Activated CD8-positive, alpha-beta T cell treated with anti-CD3 and anti-CD28 coated beads, Interleukin-2, amount 10 ng/mL, durations not matched to agents 7 days and 5 days (primary cell): ENCODE measurements at regions not wholly inside any gene's neighbourhood (a gene's known extent, or its start where the extent isn't known, plus 50 kb on each side); places are given as distances from the start of the nearest gene placed in this dataset.

Source experiments
- ATAC-seq: fragments of 150-1000 bp; cut with Tn5 transposase; one replicate; pipeline ENCODE4 v1.10.0; 2021; ENCODE audit warnings: moderate library complexity
- CTCF ChIA-PET: fragments of 350-600 bp; sonication (Branson Sonifier 250); formaldehyde crosslinking; loops from one replicate; lab custom pipeline; 2021; ENCODE audit warnings: antibody characterized with exemption; lab: Charles Lee
- POLR2A ChIA-PET: fragments of 350-600 bp; sonication (Branson Sonifier 250); formaldehyde crosslinking; loops from one replicate; lab custom pipeline; 2021; ENCODE audit warnings: antibody characterized with exemption; lab: Charles Lee
- DNase-seq: peaks from one replicate; pipeline ENCODE4 v3.0.0-alpha.2; 2020
- H3K27ac Mint-ChIP-seq: one replicate; pipeline ENCODE4 v1.8.0; 2021; ENCODE audit warnings: mild to moderate bottlenecking, mixed read lengths
- H3K27me3 Mint-ChIP-seq: one replicate; pipeline ENCODE4 v1.8.0; 2021; ENCODE audit warnings: low read depth, mixed read lengths
- H3K36me3 Mint-ChIP-seq: one replicate; pipeline ENCODE4 v1.8.0; 2021; ENCODE audit warnings: low read depth, mixed read lengths
- H3K4me1 Mint-ChIP-seq: one replicate; pipeline ENCODE4 v1.8.0; 2021; ENCODE audit warnings: low read depth, mixed read lengths
- H3K4me3 Mint-ChIP-seq: one replicate; pipeline ENCODE4 v1.8.0; 2021; ENCODE audit warnings: mild to moderate bottlenecking, mixed read lengths
- H3K9me3 Mint-ChIP-seq: one replicate; pipeline ENCODE4 v1.8.0; 2022; ENCODE audit warnings: mixed read lengths; ENCODE audit not compliant: insufficient read depth

GRCh38 chr1:29527314-29528004, 291.1 kb downstream of the PTPRU start:
- H3K27me3 Mint-ChIP-seq = peaks cover 7% of the 10 kb centered on the region
- DNase-seq (no peak), ATAC-seq (no peak)
- no peak overlapping the region for H3K27ac Mint-ChIP-seq
- no peaks in the 10 kb centered on the region for H3K36me3 Mint-ChIP-seq
- ChIA-PET POLR2A (no interaction called here), CTCF (no interaction called here)
- H3K4me1 Mint-ChIP-seq = no peaks in the 10 kb centered on the region
- no peak overlapping the region for H3K4me3 Mint-ChIP-seq
- peaks cover 6% of the 10 kb centered on the region for H3K9me3 Mint-ChIP-seq

- Mint-ChIP-seq H3K9me3 (peaks cover 6% of the 10 kb centered on the region), H3K27me3 (peaks cover 7% of the 10 kb centered on the region), H3K27ac (no peak overlapping the region), H3K4me3 (no peak overlapping the region), H3K36me3 (no peaks in the 10 kb centered on the region), H3K4me1 (no peaks in the 10 kb centered on the region)
- ChIA-PET CTCF (no interaction called here), POLR2A (no interaction called here)
- DNase-seq = no peak
- no peak for ATAC-seq
Observed at GRCh38 chr1:29525941-29526340, 289.6 kb downstream of the PTPRU start.

GRCh38 chr1:29524285-29525065, 288.2 kb downstream of the PTPRU start:
- DNase-seq = no peak
- ATAC-seq = no peak
- H3K27ac Mint-ChIP-seq = no peak overlapping the region
- no peaks in the 10 kb centered on the region for H3K9me3 Mint-ChIP-seq
- no peak overlapping the region for H3K4me3 Mint-ChIP-seq
- no peaks in the 10 kb centered on the region for H3K4me1 Mint-ChIP-seq
- ChIA-PET POLR2A (no interaction called here), CTCF (no interaction called here)
- H3K27me3 Mint-ChIP-seq = peaks cover 7% of the 10 kb centered on the region
- H3K36me3 Mint-ChIP-seq = no peaks in the 10 kb centered on the region

- CTCF ChIA-PET = no interaction called here
- Mint-ChIP-seq H3K9me3 (no peaks in the 10 kb centered on the region), H3K27ac (no peak overlapping the region), H3K27me3 (peaks cover 7% of the 10 kb centered on the region), H3K4me3 (no peak overlapping the region), H3K4me1 (no peaks in the 10 kb centered on the region), H3K36me3 (no peaks in the 10 kb centered on the region)
- POLR2A ChIA-PET = no interaction called here
- no peak for DNase-seq
- no peak for ATAC-seq
Observed at GRCh38 chr1:29523576-29523975, 287.3 kb downstream of the PTPRU start.

GRCh38 chr1:29523136-29523535, 286.8 kb downstream of the PTPRU start:
- peaks cover 7% of the 10 kb centered on the region for H3K27me3 Mint-ChIP-seq
- CTCF ChIA-PET = no interaction called here
- H3K27ac Mint-ChIP-seq = no peak overlapping the region

GRCh38 chr1:29521811-29522580, 285.7 kb downstream of the PTPRU start:
- H3K27me3 Mint-ChIP-seq = peaks cover 6% of the 10 kb centered on the region
- DNase-seq (no peak), ATAC-seq (no peak)
- H3K4me3 Mint-ChIP-seq = no peak overlapping the region
- H3K36me3 Mint-ChIP-seq = no peaks in the 10 kb centered on the region
- H3K4me1 Mint-ChIP-seq = no peaks in the 10 kb centered on the region
- ChIA-PET CTCF (no interaction called here), POLR2A (no interaction called here)
- no peaks in the 10 kb centered on the region for H3K9me3 Mint-ChIP-seq
- no peak overlapping the region for H3K27ac Mint-ChIP-seq

More at GRCh38 chr1:29523136-29523535, 286.8 kb downstream of the PTPRU start:
- ATAC-seq = no peak
- POLR2A ChIA-PET = no interaction called here
- DNase-seq = no peak
- Mint-ChIP-seq H3K9me3 (no peaks in the 10 kb centered on the region), H3K4me3 (no peak overlapping the region), H3K4me1 (no peaks in the 10 kb centered on the region), H3K36me3 (no peaks in the 10 kb centered on the region)

GRCh38 chr1:29521438-29521715, 285.1 kb downstream of the PTPRU start:
- Mint-ChIP-seq H3K36me3 (no peaks in the 10 kb centered on the region), H3K4me1 (no peaks in the 10 kb centered on the region), H3K27me3 (peaks cover 2% of the 10 kb centered on the region), H3K27ac (no peak overlapping the region), H3K9me3 (no peaks in the 10 kb centered on the region), H3K4me3 (no peak overlapping the region)
- ChIA-PET POLR2A (no interaction called here), CTCF (no interaction called here)
- DNase-seq = no peak
- ATAC-seq = no peak

- Mint-ChIP-seq H3K4me3 (no peak overlapping the region), H3K4me1 (no peaks in the 10 kb centered on the region), H3K36me3 (no peaks in the 10 kb centered on the region), H3K27me3 (no peaks in the 10 kb centered on the region), H3K9me3 (no peaks in the 10 kb centered on the region), H3K27ac (no peak overlapping the region)
- DNase-seq = no peak
- POLR2A ChIA-PET = no interaction called here
- ATAC-seq = no peak
- CTCF ChIA-PET = no interaction called here
Observed at GRCh38 chr1:29520571-29521437, 284.5 kb downstream of the PTPRU start.

- Mint-ChIP-seq H3K27me3 (no peaks in the 10 kb centered on the region), H3K4me1 (no peaks in the 10 kb centered on the region), H3K36me3 (no peaks in the 10 kb centered on the region), H3K4me3 (no peak overlapping the region), H3K27ac (no peak overlapping the region), H3K9me3 (no peaks in the 10 kb centered on the region)
- ChIA-PET CTCF (no interaction called here), POLR2A (no interaction called here)
- DNase-seq = no peak
- no peak for ATAC-seq
Observed at GRCh38 chr1:29519788-29520110, 283.4 kb downstream of the PTPRU start.

GRCh38 chr1:29519108-29519787, 282.9 kb downstream of the PTPRU start:
- H3K9me3 Mint-ChIP-seq = no peaks in the 10 kb centered on the region
- H3K27ac Mint-ChIP-seq = no peak overlapping the region
- H3K27me3 Mint-ChIP-seq = no peaks in the 10 kb centered on the region
- no peak for ATAC-seq
- CTCF ChIA-PET = no interaction called here
- H3K4me3 Mint-ChIP-seq = no peak overlapping the region
- no peaks in the 10 kb centered on the region for H3K4me1 Mint-ChIP-seq
- H3K36me3 Mint-ChIP-seq = no peaks in the 10 kb centered on the region
- POLR2A ChIA-PET = no interaction called here
- DNase-seq = no peak

GRCh38 chr1:29518183-29518835, 282.0 kb downstream of the PTPRU start:
- Mint-ChIP-seq H3K4me3 (no peak overlapping the region), H3K27me3 (no peaks in the 10 kb centered on the region), H3K4me1 (no peaks in the 10 kb centered on the region), H3K36me3 (no peaks in the 10 kb centered on the region), H3K9me3 (no peaks in the 10 kb centered on the region), H3K27ac (no peak overlapping the region)
- ChIA-PET CTCF (no interaction called here), POLR2A (no interaction called here)
- ATAC-seq (no peak), DNase-seq (peak; percentile 13)
